GM12878 (cell line): ENCODE measurements at regions not wholly inside any gene's neighbourhood (a gene's known extent, or its start where the extent isn't known, plus 50 kb on each side); places are given as distances from the start of the nearest gene placed in this dataset.
A peak's percentile ranks its signal among the peaks of the same experiment; 100 is the strongest.

ENCODE experiments used
- CTCF ChIP-seq, 3 experiments: IDR thresholded peaks in 2 of 3; conservative IDR thresholded peaks in 1 of 3; 2 replicates each; pipeline ENCODE4 v1.5.1; 2011; ENCODE audit warnings: low read depth in 3 of 3, low read length in 3 of 3, mild to moderate bottlenecking in 3 of 3, control low read depth in 2 of 3, moderate library complexity in 2 of 3, inconsistent platforms in 1 of 3, mixed read lengths in 1 of 3; ENCODE audit not compliant: control insufficient read depth in 2 of 3, insufficient read depth in 1 of 3; ENCODE audit errors: extremely low read depth in 1 of 3
- DPF2 ChIP-seq: fragments of 450-650 bp; IDR thresholded peaks from 2 replicates; pipeline ENCODE4 v1.6.1; 2017; ENCODE audit warnings: mild to moderate bottlenecking
- GABPA ChIP-seq: IDR thresholded peaks from 2 replicates; pipeline ENCODE4 v1.6.1; 2014; ENCODE audit warnings: antibody characterized with exemption, low read depth, mild to moderate bottlenecking, inconsistent platforms
- IKZF2 ChIP-seq, 2 experiments: fragments of 450-650 bp; IDR thresholded peaks; 2 replicates each; pipeline ENCODE4 v1.6.1; 2017; ENCODE audit warnings: mild to moderate bottlenecking in 2 of 2, moderate library complexity in 2 of 2
- MEF2B ChIP-seq: fragments of 450-650 bp; IDR thresholded peaks from 2 replicates; pipeline ENCODE4 v1.6.1; 2018; ENCODE audit warnings: mild to moderate bottlenecking, moderate library complexity; ENCODE audit not compliant: partially characterized antibody, poor library complexity, severe bottlenecking
- MTA2 ChIP-seq: fragments of 450-650 bp; IDR thresholded peaks from 2 replicates; pipeline ENCODE4 v1.6.1; 2016; ENCODE audit warnings: low read depth, mild to moderate bottlenecking, moderate library complexity
- MYB ChIP-seq: fragments of 150-350 bp; IDR thresholded peaks from 2 replicates; pipeline ENCODE4 v1.6.1; 2014; ENCODE audit warnings: mild to moderate bottlenecking, low read depth, low read length, borderline replicate concordance
- MYC ChIP-seq: IDR thresholded peaks from 2 replicates; pipeline ENCODE4 v1.6.1; 2011; ENCODE audit warnings: mild to moderate bottlenecking, low read length, moderate library complexity, inconsistent platforms; ENCODE audit not compliant: insufficient read depth, insufficient replicate concordance, insufficient read length, severe bottlenecking
- NFIC ChIP-seq: IDR thresholded peaks from 2 replicates; pipeline ENCODE4 v1.6.1; 2012; ENCODE audit warnings: low read depth, mild to moderate bottlenecking, inconsistent platforms, low read length, moderate library complexity
- RUNX3 ChIP-seq: IDR thresholded peaks from 2 replicates; pipeline ENCODE4 v1.6.1; 2012; ENCODE audit warnings: low read length, inconsistent platforms
- SPI1 ChIP-seq: IDR thresholded peaks from 2 replicates; pipeline ENCODE4 v1.6.1; 2011; ENCODE audit warnings: low read depth, mild to moderate bottlenecking, low read length, moderate library complexity, borderline replicate concordance; ENCODE audit not compliant: insufficient read depth
- SRF ChIP-seq, 2 experiments: IDR thresholded peaks; 2 replicates each; pipeline ENCODE4 v1.6.1; 2011; ENCODE audit warnings: low read depth in 2 of 2, low read length in 2 of 2, mild to moderate bottlenecking in 1 of 2, moderate library complexity in 1 of 2
- TBL1XR1 ChIP-seq: IDR thresholded peaks from 2 replicates; pipeline ENCODE4 v1.6.1; 2012; ENCODE audit warnings: low read depth, low read length, improper control_type of control experiment
- TCF7 ChIP-seq: IDR thresholded peaks from 2 replicates; pipeline ENCODE4 v1.6.1; 2014; ENCODE audit warnings: antibody characterized with exemption, borderline replicate concordance
- ZBED1 ChIP-seq: IDR thresholded peaks from 2 replicates; pipeline ENCODE4 v1.6.1; 2016; ENCODE audit warnings: borderline replicate concordance
- ZNF384 ChIP-seq: IDR thresholded peaks from 2 replicates; pipeline ENCODE4 v1.6.1; 2012; ENCODE audit warnings: low read depth, mild to moderate bottlenecking, low read length, improper control_type of control experiment, borderline replicate concordance
- TF ChIP-seq, protein P1 (sequence below): IDR thresholded peaks from 2 replicates; pipeline ENCODE4 v1.6.1; 2012; ENCODE audit warnings: low read length, inconsistent platforms

GRCh38 chr6:135651964-135652755 lies 154.6 kb upstream of the AHI1 start (continued):
- TF ChIP-seq MEF2B (peak; percentile 72), TCF7 (no peak), MTA2 (peak; percentile 57; the same call in 1 of the 2 replicates), GABPA (peak; percentile 47; the same call in 1 of the 2 replicates), SRF (IDR thresholded peaks at IDR 0.05; ENCODE audit: low read depth in 2 of 2, low read length in 2 of 2) (no peak), ZBED1 (0 out of 2 replicates have a peak, but pooled peaks have one; percentile 29), RUNX3 (peak; percentile 97), ZNF384 (no peak), MYB (no peak), NFIC (peak; percentile 91), MYC (no peak), CTCF (IDR thresholded peaks at IDR 0.05 in 2 of 3, conservative IDR thresholded peaks at IDR 0.05 in 1 of 3; ENCODE audit: control insufficient read depth in 2 of 3, extremely low read depth in 1 of 3, insufficient read depth in 1 of 3, low read depth in 3 of 3, low read length in 3 of 3) (no peak), TBL1XR1 (peak; percentile 41; the same call in 1 of the 2 replicates), SPI1 (peak; percentile 65; the same call in 1 of the 2 replicates), IKZF2 (IDR thresholded peaks at IDR 0.05) (peak in 1 of 2 experiments; percentile 29; a peak in 1 of 4 replicates), DPF2 (peak; percentile 49; the same call in 1 of the 2 replicates)
- TF ChIP-seq, protein P1, sequence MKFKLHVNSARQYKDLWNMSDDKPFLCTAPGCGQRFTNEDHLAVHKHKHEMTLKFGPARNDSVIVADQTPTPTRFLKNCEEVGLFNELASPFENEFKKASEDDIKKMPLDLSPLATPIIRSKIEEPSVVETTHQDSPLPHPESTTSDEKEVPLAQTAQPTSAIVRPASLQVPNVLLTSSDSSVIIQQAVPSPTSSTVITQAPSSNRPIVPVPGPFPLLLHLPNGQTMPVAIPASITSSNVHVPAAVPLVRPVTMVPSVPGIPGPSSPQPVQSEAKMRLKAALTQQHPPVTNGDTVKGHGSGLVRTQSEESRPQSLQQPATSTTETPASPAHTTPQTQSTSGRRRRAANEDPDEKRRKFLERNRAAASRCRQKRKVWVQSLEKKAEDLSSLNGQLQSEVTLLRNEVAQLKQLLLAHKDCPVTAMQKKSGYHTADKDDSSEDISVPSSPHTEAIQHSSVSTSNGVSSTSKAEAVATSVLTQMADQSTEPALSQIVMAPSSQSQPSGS: peak; percentile 49; the same call in 1 of the 2 replicates
- TF ChIP-seq, all 136 proteins: peak for 21
